Endothelial cell (in vitro differentiated cells): ENCODE measurements at regions not wholly inside any gene's neighbourhood (a gene's known extent, or its start where the extent isn't known, plus 50 kb on each side); places are given as distances from the start of the nearest gene placed in this dataset.
"Not testable (repeated sequence)": the region's sequence is repeated elsewhere in the genome, so short reads cannot be mapped to it uniquely, and the experiment has no call there.

Experiments used
- DNase-seq: peaks from one replicate; pipeline ENCODE4 v3.0.0; 2021; ENCODE audit warnings: low spot score
- H3K27ac Mint-ChIP-seq: one replicate; pipeline ENCODE4 v1.8.0; 2021; ENCODE audit warnings: mixed read lengths, inconsistent platforms; ENCODE audit not compliant: unreplicated experiment
- H3K27me3 Mint-ChIP-seq: one replicate; pipeline ENCODE4 v1.8.0; 2021; ENCODE audit warnings: mild to moderate bottlenecking, moderate library complexity, mixed read lengths, inconsistent platforms; ENCODE audit not compliant: unreplicated experiment
- H3K36me3 Mint-ChIP-seq: one replicate; pipeline ENCODE4 v1.8.0; 2021; ENCODE audit warnings: mild to moderate bottlenecking, low read depth, mixed read lengths, inconsistent platforms; ENCODE audit not compliant: unreplicated experiment
- H3K4me1 Mint-ChIP-seq: one replicate; pipeline ENCODE4 v1.8.0; 2021; ENCODE audit warnings: mild to moderate bottlenecking, mixed read lengths, inconsistent platforms; ENCODE audit not compliant: unreplicated experiment
- H3K4me3 Mint-ChIP-seq: one replicate; pipeline ENCODE4 v1.8.0; 2021; ENCODE audit warnings: mild to moderate bottlenecking, mixed read lengths, inconsistent platforms; ENCODE audit not compliant: unreplicated experiment
- H3K9me3 Mint-ChIP-seq: one replicate; pipeline ENCODE4 v1.8.0; 2021; ENCODE audit warnings: mixed read lengths, inconsistent platforms; ENCODE audit not compliant: unreplicated experiment
- TF ChIP-seq, protein P1 (sequence below): fragments of 200-600 bp; sonication (generic); IDR thresholded peaks from one replicate; pipeline ENCODE4 v1.5.0; 2021; ENCODE audit warnings: antibody characterized with exemption; ENCODE audit not compliant: unreplicated experiment

DNA sequence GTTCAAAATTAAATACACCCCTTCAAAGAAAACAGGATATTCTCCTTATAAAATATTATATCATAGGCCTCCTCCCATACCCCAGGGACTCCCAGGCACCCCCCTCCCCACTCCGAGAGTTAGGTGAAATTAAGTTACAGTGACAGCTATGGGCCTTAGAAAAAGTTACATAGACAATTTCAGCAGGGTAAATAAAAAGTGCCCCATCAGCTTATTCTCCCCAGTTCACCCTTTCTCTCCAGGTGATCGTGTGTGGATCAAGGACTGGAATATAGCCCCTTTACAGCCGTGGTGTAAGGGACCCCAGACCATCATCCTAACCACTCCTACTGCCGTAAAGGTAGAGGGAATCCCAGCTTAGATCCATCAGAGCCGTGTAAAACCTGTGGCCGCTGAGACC is 147.6 kb upstream of the FGF16 start:
- DNase-seq: no peak
- TF ChIP-seq, protein P1, sequence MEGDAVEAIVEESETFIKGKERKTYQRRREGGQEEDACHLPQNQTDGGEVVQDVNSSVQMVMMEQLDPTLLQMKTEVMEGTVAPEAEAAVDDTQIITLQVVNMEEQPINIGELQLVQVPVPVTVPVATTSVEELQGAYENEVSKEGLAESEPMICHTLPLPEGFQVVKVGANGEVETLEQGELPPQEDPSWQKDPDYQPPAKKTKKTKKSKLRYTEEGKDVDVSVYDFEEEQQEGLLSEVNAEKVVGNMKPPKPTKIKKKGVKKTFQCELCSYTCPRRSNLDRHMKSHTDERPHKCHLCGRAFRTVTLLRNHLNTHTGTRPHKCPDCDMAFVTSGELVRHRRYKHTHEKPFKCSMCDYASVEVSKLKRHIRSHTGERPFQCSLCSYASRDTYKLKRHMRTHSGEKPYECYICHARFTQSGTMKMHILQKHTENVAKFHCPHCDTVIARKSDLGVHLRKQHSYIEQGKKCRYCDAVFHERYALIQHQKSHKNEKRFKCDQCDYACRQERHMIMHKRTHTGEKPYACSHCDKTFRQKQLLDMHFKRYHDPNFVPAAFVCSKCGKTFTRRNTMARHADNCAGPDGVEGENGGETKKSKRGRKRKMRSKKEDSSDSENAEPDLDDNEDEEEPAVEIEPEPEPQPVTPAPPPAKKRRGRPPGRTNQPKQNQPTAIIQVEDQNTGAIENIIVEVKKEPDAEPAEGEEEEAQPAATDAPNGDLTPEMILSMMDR: no peak
- Mint-ChIP-seq H3K27me3 (no peaks in the 10 kb centered on the region), H3K9me3 (no peaks in the 10 kb centered on the region), H3K36me3 (no peaks in the 10 kb centered on the region), H3K4me3 (no peak overlapping the region), H3K27ac (no peak overlapping the region), H3K4me1 (no peaks in the 10 kb centered on the region)

GRCh38 chrX:77342004-77342403 is 105.2 kb upstream of the FGF16 start:
- H3K27me3 Mint-ChIP-seq: no peaks in the 10 kb centered on the region
- no peaks in the 10 kb centered on the region for H3K9me3 Mint-ChIP-seq

GRCh38 chrX:77346859-77347258 is 100.3 kb upstream of the FGF16 start:
- no peaks in the 10 kb centered on the region for H3K36me3 Mint-ChIP-seq
- no peak overlapping the region for H3K4me3 Mint-ChIP-seq
- TF ChIP-seq, protein P1: no peak
- no peaks in the 10 kb centered on the region for H3K27me3 Mint-ChIP-seq
- no peak overlapping the region for H3K27ac Mint-ChIP-seq
- H3K4me1 Mint-ChIP-seq: no peaks in the 10 kb centered on the region
- no peaks in the 10 kb centered on the region for H3K9me3 Mint-ChIP-seq
- no peak for DNase-seq

More at GRCh38 chrX:77342004-77342403, 105.2 kb upstream of the FGF16 start:
- Mint-ChIP-seq H3K27ac (no peak overlapping the region), H3K36me3 (no peaks in the 10 kb centered on the region), H3K4me1 (no peaks in the 10 kb centered on the region), H3K4me3 (no peak overlapping the region)
- no peak for DNase-seq
- TF ChIP-seq, protein P1: no peak

DNA sequence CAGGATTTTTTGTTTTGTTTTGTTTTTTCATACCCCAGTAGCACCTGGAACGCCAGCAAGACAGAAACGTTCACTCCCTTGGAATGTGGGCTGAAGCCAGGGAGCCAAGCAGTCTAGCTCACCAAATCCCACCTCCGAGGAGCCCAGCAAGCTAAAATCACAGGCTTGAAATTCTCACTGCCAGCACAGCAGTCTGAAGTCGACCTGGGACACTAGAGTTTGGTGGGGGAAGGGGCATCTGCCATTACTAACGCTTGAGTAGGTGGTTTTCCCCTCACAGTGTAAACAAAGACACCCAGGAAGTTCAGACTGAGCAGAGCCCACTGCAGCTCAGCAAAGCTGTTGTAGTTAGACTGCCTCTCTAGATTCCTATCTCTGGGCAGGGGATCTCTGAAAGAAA is 99.6 kb upstream of the FGF16 start:
- H3K9me3 Mint-ChIP-seq: no peaks in the 10 kb centered on the region
- H3K27me3 Mint-ChIP-seq: no peaks in the 10 kb centered on the region
- no peaks in the 10 kb centered on the region for H3K36me3 Mint-ChIP-seq
- no peaks in the 10 kb centered on the region for H3K4me1 Mint-ChIP-seq
- H3K27ac Mint-ChIP-seq: no peak overlapping the region
- DNase-seq: no peak
- TF ChIP-seq, protein P1: no peak
- no peak overlapping the region for H3K4me3 Mint-ChIP-seq

- Mint-ChIP-seq H3K27ac (no peak overlapping the region), H3K4me3 (no peak overlapping the region), H3K36me3 (no peaks in the 10 kb centered on the region), H3K4me1 (no peaks in the 10 kb centered on the region), H3K9me3 (no peaks in the 10 kb centered on the region), H3K27me3 (no peaks in the 10 kb centered on the region)
- no peak for DNase-seq
- TF ChIP-seq, protein P1: no peak
These were observed 57.3 kb upstream of the FGF16 start for GRCh38 chrX:77389891-77390290.

GRCh38 chrX:77390365-77390764 is 56.8 kb upstream of the FGF16 start:
- H3K4me1 Mint-ChIP-seq, H3K4me3 Mint-ChIP-seq, H3K9me3 Mint-ChIP-seq, H3K27me3 Mint-ChIP-seq, DNase-seq, H3K36me3 Mint-ChIP-seq, H3K27ac Mint-ChIP-seq: not testable (repeated sequence)
